GM12891 (cell line): ENCODE measurements at regions not wholly inside any gene's neighbourhood (a gene's known extent, or its start where the extent isn't known, plus 50 kb on each side); places are given as distances from the start of the nearest gene placed in this dataset.

Experiments used
- POLR2AphosphoS5 ChIP-seq: IDR thresholded peaks from 2 replicates; pipeline ENCODE4 v1.6.1; 2011; ENCODE audit warnings: low read depth, low read length, control low read depth
- POU2F2 ChIP-seq: IDR thresholded peaks from 2 replicates; pipeline ENCODE4 v1.6.1; 2011; ENCODE audit warnings: low read depth, mild to moderate bottlenecking, control low read depth, low read length, moderate library complexity

GRCh38 chr21:35244514-35244913, 195.4 kb upstream of the RUNX1 start:
- TF ChIP-seq POLR2AphosphoS5 (no peak), POU2F2 (no peak)
